GM21786 (cell line): ENCODE measurements at regions not wholly inside any gene's neighbourhood (a gene's known extent, or its start where the extent isn't known, plus 50 kb on each side); places are given as distances from the start of the nearest gene placed in this dataset.

Experiments
- ATAC-seq: cut with Tn5 transposase; IDR thresholded peaks from one replicate; pipeline ENCODE4 v1.9.1; 2021; ENCODE audit not compliant: unreplicated experiment

- ATAC-seq, result no peak
Observed at GRCh38 chr15:39108021-39108420, 472.9 kb upstream of the THBS1 start.

- ATAC-seq, result no peak
Observed at GRCh38 chr15:39110336-39110735, 470.5 kb upstream of the THBS1 start.

GRCh38 chr15:39110746-39111145 is 470.1 kb upstream of the THBS1 start:
- ATAC-seq, result no peak

- no peak for ATAC-seq
Observed at GRCh38 chr15:39113741-39114140, 467.1 kb upstream of the THBS1 start.

- no peak for ATAC-seq
Observed at GRCh38 chr15:39114690-39115378, 466.0 kb upstream of the THBS1 start.

GRCh38 chr15:39115379-39116057 is 465.4 kb upstream of the THBS1 start:
- no peak for ATAC-seq

GRCh38 chr15:39118510-39118909 is 462.4 kb upstream of the THBS1 start:
- no peak for ATAC-seq

GRCh38 chr15:39124155-39124552 is 456.7 kb upstream of the THBS1 start:
- no peak for ATAC-seq

- no peak for ATAC-seq
Observed at GRCh38 chr15:39124553-39125171, 456.2 kb upstream of the THBS1 start.

GRCh38 chr15:39125226-39125625 is 455.7 kb upstream of the THBS1 start:
- no peak for ATAC-seq

- ATAC-seq, result no peak
Observed at GRCh38 chr15:39125904-39126303, 455.0 kb upstream of the THBS1 start.

GRCh38 chr15:39127151-39127790 is 453.6 kb upstream of the THBS1 start:
- no peak for ATAC-seq

- ATAC-seq, result no peak
Observed at GRCh38 chr15:39127925-39128617, 452.8 kb upstream of the THBS1 start.

GRCh38 chr15:39128746-39129145 is 452.1 kb upstream of the THBS1 start:
- ATAC-seq, result no peak

GRCh38 chr15:39130556-39131379 is 450.1 kb upstream of the THBS1 start:
- ATAC-seq, result no peak

- ATAC-seq, result no peak
Observed at GRCh38 chr15:39131609-39132008, 449.3 kb upstream of the THBS1 start.

- ATAC-seq, result no peak
Observed at GRCh38 chr15:39132070-39132469, 448.8 kb upstream of the THBS1 start.

GRCh38 chr15:39132954-39133600 is 447.8 kb upstream of the THBS1 start:
- ATAC-seq, result no peak

GRCh38 chr15:39134282-39134681 is 446.6 kb upstream of the THBS1 start:
- ATAC-seq, result no peak

- ATAC-seq, result no peak
Observed at GRCh38 chr15:39135989-39136388, 444.9 kb upstream of the THBS1 start.
